Dermis blood vessel endothelial cell (primary cell): ENCODE measurements at regions not wholly inside any gene's neighbourhood (a gene's known extent, or its start where the extent isn't known, plus 50 kb on each side); places are given as distances from the start of the nearest gene placed in this dataset.
"Not testable (repeated sequence)": the region's sequence is repeated elsewhere in the genome, so short reads cannot be mapped to it uniquely, and the experiment has no call there.

Experiments used
- DNase-seq: peaks from one replicate; pipeline ENCODE4 v3.0.0; 2010

DNA sequence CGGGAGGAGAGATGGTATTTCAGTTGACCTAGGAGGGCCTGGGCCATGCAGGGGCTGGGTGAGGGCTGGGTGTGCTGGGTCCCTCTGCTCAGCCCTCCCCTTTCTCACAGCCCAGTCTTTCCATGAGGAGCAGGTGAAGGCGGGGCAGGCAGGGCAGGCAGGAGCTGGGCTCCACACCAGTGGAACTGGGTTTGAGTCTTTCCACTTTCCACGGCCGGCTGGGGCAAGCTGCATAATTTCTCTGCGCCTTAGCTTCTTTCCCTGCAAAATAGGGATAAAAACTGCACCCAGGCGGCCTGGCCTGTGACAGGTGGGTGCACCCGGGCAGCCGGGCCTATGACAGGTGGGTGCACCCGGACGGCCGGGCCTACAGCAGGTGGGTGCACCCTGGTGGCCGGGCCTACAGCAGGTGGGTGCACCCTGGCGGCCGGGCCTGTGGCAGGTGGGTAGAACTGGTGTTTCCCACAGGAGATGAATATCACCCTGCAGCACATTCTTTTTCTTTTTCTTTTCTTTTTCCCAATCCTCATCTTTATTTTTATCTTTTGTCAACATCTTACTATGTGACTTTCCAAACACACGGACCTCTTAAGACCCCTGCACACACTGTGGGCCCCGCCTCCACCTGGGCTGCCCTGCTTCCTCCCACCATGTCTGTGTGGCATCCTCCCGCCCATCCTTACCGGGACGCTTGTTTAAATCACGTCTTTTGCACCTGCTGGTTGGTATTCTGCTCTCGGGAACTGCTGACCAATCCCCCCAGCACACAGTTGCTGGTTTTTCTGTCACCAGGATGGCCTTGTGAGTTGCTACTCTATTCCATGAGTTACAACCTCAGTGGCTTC is 111.3 kb downstream of the NPIPB11 start:
- DNase-seq = not testable (repeated sequence)

DNA sequence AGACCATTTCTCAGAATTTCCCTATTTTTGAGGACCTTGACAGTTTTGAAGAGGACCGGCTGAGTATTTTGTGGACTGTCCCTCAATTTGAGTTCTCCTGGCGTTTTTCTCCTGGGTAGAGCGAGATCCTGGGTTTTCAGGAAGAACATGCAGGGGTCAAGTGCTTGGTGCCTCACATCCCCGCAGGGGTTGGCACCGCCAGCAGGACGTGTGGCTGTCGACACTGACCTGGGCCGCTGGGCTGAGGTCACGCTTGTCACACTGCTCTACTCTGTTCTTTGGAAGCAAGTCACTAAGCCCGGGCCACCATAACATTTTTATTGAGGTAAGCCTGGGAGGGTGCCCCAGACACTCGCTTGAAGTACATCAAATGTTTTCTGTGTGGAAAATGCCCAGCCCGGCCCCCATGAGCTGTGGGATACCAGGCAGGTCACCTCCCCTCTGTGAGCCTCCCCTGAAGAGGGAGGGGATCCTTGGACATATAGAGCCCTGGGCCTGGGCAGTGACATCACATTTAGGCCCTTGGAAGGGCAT is 112.0 kb downstream of the NPIPB11 start:
- DNase-seq = not testable (repeated sequence)

DNA sequence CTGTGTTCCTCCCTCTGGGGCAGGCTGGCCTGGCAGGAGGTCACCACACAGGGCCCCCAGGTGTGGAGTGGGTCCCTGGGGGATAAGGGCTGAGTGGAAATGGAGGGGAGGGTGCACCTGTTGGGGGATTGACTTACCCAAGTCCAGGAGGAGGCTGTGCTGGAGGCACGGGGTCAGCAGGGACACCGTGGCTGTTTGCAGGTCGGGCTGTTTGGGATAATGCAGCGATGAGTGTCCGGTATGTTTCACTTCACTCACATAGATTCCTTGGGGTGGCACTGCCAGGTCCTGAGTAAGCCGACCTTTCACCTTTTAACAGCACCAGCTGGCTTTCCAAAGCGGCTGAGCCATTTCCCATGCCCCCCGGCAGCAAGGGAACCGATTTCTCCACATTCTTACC is 113.0 kb downstream of the NPIPB11 start:
- DNase-seq = not testable (repeated sequence)

DNA sequence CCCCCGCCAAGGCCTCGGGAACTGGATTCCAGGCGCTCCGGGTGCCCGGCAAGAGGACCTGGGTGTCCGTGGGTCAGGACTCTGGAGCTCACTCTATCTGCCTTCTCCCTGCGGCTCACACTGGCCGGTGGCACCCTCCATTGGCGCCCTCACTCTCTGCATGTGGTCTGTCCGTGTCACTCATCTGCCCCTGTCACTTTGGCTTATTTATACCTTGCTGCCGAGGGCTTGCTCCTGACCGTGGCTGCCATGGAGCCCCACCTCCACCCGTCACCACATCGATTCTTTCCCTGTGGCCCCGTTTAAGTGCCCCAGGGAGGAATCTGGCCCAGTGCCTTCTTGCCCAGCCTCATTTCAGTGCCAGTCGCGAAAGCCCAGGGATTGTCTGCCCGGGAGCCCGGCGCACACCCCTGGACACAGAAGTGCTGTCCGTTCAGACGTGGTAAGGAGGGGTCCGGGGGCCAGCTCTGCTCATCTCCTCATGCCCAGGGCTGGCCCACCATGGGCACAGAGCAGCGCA is 113.5 kb downstream of the NPIPB11 start:
- not testable (repeated sequence) for DNase-seq

DNA sequence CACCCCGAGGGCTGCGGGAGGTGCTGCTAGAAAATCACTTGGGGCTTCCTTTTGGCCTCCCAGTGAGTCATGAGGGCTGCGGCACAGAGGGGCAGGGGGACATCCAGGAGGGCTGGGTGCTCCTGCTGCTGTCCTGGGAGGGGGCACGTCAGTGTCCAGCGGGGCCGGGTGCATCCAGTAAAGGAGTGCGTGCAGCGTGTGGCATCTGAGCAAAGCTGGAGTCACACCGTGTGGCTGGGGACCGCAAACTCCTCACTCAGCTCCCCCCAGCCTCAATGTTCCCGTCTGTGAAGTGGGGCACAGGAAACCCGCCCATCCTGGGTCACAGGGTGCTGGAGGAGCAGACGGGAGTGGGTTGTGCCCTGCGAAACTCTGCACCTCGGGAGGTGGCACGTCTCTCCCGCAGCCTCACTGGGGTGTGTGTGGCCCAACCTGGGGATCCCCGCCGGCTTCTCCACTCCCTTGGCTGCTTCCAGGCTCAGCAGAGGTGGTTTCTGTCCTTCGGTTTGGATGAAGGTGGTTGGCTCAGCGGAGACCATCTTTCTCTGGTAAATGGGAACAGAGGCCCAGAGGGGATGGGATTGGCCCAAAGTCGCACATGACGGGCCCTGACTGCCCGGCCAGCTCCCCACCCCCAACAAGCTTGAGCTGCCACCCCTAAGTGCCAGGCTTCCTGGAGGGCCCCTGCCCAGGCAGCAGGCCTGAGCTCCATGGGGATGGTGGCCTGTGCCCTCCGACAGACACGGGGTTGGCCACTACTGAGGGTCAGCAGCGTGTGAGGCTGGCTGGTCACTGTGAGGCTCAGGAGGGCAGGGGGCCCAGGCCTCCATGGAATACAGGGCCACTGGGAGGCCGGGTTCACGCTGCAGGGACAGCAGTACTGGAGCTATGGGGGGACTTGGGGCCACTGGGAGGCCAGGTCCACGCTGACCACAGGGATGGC is 114.9 kb downstream of the NPIPB11 start:
- DNase-seq = not testable (repeated sequence)

DNA sequence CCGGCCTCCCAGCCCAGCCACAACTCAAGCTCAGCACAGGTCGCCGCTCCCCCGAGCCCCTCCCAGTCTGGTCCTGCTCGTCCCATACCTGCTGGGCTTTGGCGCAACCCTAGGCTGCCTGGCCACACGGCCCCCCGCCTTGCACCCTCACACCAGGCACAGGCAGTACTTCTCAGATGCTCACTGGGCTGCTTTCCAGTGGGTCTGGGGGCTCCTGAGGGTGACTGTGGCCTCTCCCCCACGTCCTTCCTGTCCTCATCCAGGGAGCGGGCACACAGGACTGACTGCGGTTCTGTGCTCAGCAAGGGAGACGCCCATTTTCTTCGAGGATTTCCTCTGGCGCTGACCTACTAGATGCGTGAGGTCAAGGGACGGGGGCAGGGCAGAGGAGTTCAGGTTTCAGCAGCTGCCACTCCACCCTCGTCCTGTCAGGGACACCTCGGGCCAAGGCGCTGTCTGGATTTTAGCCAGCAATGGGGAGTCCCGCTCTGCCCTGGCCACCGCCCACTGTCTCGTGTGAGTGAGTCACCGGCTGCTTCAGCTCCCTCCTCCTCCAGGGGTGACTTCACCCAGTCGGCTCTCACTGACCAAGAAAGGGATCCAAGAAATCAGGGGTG is 115.8 kb downstream of the NPIPB11 start:
- peak; percentile 95 for DNase-seq

DNA sequence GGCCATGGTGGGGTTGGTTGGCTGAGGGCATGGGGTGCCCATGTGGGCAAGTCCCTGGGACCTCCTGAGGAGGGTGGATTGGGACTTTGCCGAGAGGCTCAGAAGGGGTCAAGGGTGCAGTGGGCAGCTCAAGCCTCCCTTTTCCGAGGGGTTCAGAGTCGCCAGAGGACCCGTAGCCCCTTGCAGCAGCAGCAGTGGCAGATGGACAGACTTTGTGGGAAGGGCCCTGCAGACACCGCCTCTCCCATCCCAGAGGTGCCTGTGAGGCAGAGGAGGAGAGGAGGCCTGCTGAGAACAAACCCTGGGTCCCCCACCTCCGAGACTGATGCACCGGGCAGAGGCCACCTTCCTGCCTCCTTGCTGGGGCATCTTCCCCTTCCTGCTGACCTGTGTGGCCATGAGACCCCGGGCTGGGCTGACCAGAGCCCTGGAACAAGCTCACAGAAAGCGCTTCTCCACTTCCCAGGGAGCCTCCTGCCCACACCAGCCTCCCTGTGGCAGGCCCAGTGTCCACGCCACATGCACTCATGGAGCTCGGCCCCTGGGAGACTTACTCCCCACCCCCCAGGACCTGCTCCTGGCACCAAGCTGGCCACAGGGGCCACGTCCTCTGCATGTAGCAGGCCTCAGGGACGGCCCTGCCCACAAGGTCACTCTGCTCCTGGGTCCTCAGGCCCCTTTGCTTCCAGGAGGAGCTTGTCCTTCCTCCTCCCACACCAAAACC is 116.8 kb downstream of the NPIPB11 start:
- not testable (repeated sequence) for DNase-seq

DNA sequence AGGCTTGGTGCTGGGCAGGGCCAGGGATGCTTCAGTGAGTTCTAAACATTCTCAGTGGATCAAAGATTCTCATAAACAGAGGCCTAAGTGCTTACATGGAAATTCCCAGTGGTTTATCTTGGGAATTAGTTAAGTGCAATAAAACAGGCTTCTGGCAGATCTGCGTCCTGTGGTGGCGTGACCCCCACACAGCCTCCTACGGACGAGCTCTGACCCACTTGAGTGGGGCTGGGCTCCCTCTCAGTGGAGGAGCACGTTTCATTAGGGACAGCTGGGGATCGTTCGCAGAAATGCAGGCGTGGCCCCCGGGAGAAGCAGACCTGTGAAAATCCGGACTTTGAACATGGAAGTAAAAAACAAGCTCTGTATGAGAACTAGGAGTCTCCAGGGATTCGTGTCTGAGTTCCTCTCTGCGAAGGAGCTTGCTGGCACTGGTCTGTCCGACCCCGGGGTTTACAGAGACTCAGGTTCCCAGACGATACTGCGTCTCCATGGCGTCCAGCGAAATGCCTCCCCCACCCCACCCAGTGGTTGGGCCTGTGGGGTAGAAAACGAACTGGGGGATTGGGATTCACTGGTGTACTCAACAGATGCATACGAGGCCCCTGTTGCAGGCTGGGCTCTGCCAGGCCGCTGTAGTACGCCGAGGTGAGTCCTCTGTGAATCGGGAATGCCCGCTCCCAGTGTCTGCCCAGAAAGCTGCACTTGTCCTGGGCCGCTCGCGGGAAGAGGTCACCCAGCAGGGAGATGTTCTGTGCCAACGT is 117.6 kb downstream of the NPIPB11 start:
- DNase-seq = not testable (repeated sequence)

DNA sequence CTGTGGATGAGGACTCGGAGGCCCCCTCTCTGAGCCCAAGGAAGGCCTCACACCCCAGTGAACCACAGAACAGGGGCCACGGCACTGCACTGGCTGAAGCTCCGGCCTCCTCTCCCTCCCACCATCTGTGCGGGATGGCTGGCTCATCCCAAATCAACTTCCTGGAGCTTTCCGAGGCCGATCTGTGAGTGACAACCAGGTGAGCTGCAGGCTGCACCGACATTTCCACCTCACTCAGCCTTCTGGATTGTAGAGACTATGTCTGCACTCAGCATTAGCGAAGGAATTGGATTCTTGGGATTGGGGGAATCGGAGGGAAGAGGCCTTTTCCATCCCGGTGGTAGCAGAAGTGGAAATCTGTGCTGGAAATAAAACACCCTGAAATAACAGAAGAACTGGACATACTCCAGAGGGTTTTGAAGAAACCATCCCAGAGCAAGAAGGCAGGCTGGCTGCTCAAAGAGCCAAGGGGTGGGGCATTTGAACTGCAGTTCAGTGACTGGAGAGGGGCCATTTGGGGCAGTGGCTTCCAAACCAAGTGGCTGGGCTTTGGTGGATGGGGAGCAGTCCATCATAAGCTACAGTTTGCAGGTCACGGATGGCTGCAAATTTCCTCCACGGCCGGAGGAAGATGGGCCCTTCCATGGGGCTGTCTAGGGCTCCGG is 118.5 kb downstream of the NPIPB11 start:
- DNase-seq = not testable (repeated sequence)

DNA sequence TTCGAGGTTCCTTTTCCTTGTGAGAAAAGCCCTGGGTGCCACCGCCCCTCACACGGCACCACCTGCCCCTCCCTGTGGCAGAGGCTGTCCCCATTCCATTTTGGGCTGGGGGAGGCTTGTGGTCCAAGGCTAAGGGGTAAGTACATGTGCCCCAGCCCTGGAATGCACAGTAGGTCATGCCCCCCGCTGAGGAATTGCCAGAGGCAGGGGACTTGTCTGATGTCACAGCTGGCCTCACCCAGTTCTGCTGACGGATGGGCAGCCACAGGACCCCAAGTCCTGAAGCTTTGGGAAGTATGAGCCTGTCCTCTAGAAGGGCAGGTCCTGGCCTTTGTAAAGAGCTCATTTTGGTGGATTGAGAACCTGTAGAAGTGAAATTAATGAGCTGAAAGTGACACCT is 119.3 kb downstream of the NPIPB11 start:
- DNase-seq = not testable (repeated sequence)

DNA sequence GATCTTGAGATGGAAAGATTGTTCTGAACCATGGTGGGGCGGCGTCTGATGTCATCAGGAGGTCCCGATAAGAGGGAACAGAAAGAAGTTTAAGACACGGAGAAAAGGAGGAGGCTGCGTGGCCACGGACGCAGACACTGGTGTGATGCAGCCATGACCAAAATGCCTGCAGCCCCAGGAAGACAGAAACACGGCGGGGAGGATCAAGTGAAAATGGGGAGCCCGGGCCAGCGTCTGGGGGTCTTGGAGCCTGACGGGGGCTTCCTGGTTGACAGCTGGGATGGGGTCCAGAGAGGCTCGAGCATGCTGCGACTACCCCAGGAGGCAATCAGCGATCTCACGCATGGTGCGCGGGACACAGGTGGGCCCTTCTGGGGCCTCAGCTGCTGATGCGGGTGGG is 119.7 kb downstream of the NPIPB11 start:
- not testable (repeated sequence) for DNase-seq

DNA sequence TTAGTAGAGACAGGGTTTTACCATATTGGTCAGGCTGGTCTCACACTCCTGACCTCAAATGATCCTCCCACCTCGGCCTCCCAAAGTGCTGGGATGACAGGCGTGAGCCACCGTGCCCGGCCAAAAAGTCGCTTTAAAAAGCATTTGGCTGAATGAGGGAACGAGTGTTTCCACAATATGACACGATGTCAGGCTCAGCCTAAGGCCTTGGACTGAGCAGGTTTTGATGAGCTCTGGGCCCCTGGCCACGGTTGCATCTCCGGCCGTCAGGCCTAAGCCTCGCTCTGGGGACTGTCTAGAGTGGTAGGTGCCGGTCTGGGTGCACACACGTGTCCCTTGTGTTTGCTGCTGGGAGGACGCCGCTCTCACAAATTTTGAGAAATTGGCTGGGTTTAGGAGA is 120.3 kb downstream of the NPIPB11 start:
- DNase-seq = not testable (repeated sequence)

DNA sequence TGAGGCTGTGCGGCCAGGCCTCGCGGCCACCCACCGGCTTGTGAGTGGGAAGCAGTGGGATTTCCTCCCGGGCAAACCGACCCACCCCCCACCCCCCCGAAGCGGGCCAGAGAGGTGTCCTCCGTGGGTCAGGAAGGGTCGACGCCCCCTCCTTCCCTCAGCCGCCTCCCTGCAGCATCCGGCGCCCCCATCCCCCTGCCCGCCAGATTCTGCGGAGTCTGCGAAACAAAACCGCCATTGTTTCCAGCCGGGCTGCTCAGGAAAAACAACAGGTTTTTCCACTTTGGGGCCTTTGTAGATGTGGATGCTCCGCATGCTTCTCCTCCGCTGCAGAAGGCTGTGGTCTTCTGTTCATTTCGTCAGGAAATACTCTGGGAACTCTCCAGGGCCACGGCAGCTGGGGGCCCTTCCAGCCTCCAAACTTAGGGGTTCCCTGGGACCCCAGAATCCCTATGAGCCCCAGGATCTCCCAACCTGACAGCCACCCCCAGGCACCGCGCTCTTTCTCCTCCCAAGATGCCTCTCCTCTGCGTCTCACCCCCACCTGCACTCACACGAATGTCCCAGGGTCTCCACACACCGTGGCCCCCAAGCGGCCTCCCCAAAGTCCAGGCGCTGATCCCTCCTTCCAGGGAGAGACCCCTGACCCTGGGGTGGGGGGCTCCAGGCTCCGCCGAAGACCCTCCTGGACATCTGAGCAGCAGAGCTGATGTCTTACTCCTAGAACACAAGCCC is 121.2 kb downstream of the NPIPB11 start:
- peak; percentile 46 for DNase-seq

DNA sequence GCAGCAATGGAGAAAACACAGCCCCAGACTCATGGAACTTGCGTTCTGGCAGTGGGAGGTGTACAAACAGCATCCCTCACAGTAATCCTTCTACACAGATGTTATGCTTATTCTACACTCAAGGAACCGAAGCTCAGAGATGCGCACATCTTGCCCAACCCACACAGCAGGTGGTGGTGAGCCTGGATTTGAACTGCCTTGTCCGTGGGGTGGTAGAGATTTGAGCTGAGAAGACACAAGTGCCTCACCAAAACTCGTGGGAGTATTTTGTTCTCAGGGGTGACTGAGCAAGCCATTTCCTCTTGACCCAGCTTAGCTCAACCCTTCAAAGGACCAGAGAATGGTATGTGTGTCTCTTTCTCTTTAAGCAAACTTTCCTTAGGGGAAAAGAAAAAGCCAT is 121.8 kb downstream of the NPIPB11 start:
- DNase-seq = not testable (repeated sequence)

DNA sequence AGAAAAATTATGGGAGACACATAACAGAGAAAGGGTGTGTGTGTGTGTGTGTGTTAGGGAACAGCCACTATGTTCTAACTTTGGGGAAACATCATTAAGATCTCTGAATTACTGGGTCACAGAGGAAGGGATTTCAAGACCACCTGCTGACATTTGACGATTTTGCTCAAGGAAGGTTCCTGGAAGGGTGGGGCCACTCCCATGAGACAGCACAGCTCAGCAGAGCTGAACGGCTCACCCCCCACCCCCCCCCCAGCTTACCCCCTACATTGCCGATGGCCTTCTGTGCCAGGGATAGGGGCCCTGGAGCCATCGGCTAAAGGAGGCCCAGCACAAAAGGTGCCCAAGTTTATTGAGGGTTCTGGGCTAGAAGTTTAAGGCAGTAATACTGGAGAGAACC is 122.4 kb downstream of the NPIPB11 start:
- not testable (repeated sequence) for DNase-seq

DNA sequence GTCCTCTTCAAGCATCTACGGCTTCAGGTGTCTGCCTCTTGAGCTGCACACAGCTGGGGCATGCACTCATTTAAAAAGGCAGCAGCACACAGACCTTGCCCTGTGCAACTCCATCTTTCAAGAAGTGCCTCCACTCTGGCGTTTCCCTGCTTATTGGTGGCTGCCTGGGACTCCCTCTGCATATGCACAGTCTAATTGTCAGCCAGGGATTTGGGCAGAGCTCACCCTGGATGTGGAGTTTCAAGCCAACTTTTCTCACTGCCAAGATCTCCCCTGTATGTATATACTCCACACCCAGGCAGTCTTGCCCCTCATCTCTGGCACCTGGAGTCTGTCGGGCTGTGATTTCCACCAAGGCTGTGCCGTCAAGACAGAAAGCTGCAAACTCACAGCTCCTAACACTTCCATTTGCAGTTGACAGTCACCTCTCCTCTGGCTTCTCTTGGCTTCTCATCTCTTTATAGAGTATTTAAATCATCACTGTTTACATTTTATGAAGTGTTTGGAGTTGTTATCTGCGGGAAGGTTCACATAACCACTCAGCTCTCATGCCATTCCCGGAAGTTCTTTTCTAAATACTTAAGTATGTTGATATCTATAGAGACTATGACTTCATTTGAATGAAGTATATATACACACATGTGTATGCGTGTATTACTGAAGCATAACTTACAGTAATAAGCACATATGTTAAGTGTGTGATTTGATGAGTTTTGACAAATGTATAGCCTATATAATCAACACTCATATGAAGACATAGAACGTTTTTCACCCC is 128.2 kb downstream of the NPIPB11 start:
- DNase-seq = not testable (repeated sequence)

DNA sequence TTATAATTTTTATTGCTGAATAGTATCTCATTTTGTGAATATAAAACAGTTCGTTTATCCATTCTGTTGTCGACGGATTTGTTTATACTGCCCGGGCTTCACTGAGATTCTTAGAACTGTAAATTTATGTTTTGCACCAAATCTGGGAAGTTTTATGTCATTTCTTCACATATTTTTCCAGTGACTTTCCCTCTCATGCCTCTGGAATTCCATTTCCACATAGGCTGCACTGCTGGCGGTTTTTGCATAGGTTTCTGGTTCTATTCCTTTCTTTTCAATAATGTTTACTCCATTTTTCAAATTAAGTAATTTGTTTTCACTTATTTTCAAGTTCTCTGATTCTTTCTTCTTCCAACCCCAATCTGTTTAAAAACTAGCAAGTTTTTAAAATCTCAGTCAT is 130.1 kb downstream of the NPIPB11 start:
- DNase-seq = not testable (repeated sequence)
